GM19043 (cell line): ENCODE measurements at regions not wholly inside any gene's neighbourhood (a gene's known extent, or its start where the extent isn't known, plus 50 kb on each side); places are given as distances from the start of the nearest gene placed in this dataset.

Experiments used
- ATAC-seq: cut with Tn5 transposase; IDR thresholded peaks from one replicate; pipeline ENCODE4 v1.9.1; 2021; ENCODE audit warnings: low read depth; ENCODE audit not compliant: unreplicated experiment

- no peak for ATAC-seq
Observed at GRCh38 chr3:144197582-144197981, 226.0 kb downstream of the DIPK2A start.

- no peak for ATAC-seq
Observed at GRCh38 chr3:144200004-144200403, 228.4 kb downstream of the DIPK2A start.

GRCh38 chr3:144200466-144200865, 228.8 kb downstream of the DIPK2A start:
- no peak for ATAC-seq

- no peak for ATAC-seq
Observed at GRCh38 chr3:144221761-144222160, 250.1 kb downstream of the DIPK2A start.

GRCh38 chr3:144229330-144229729, 257.7 kb downstream of the DIPK2A start:
- no peak for ATAC-seq

- no peak for ATAC-seq
Observed at GRCh38 chr3:144229953-144230352, 258.3 kb downstream of the DIPK2A start.

- ATAC-seq, result no peak
Observed at GRCh38 chr3:144235489-144235888, 263.9 kb downstream of the DIPK2A start.

GRCh38 chr3:144237351-144237750, 265.7 kb downstream of the DIPK2A start:
- no peak for ATAC-seq

- ATAC-seq, result no peak
Observed at GRCh38 chr3:144241404-144241803, 269.8 kb downstream of the DIPK2A start.

- ATAC-seq, result no peak
Observed at GRCh38 chr3:144242747-144243146, 271.1 kb downstream of the DIPK2A start.

GRCh38 chr3:144244662-144245061, 273.0 kb downstream of the DIPK2A start:
- ATAC-seq, result no peak

GRCh38 chr3:144252896-144253295, 281.3 kb downstream of the DIPK2A start:
- ATAC-seq, result no peak

GRCh38 chr3:144257381-144257780, 285.8 kb downstream of the DIPK2A start:
- no peak for ATAC-seq

- ATAC-seq, result no peak
Observed at GRCh38 chr3:144259267-144259666, 287.6 kb downstream of the DIPK2A start.

- no peak for ATAC-seq
Observed at GRCh38 chr3:144263706-144264105, 292.1 kb downstream of the DIPK2A start.

- ATAC-seq, result no peak
Observed at GRCh38 chr3:144264350-144264749, 292.7 kb downstream of the DIPK2A start.

GRCh38 chr3:144264794-144265193, 293.2 kb downstream of the DIPK2A start:
- ATAC-seq, result no peak

GRCh38 chr3:144265542-144266100, 294.0 kb downstream of the DIPK2A start:
- ATAC-seq, result no peak

- no peak for ATAC-seq
Observed at GRCh38 chr3:144270100-144270499, 298.5 kb downstream of the DIPK2A start.

GRCh38 chr3:144272680-144273079, 301.1 kb downstream of the DIPK2A start:
- ATAC-seq, result no peak

- ATAC-seq, result no peak
Observed at GRCh38 chr3:144273601-144274000, 302.0 kb downstream of the DIPK2A start.

GRCh38 chr3:144275005-144275404, 303.4 kb downstream of the DIPK2A start:
- no peak for ATAC-seq

- no peak for ATAC-seq
Observed at GRCh38 chr3:144282313-144282712, 310.7 kb downstream of the DIPK2A start.
